ENCODE measurements at regions not wholly inside any gene's neighbourhood (a gene's known extent, or its start where the extent isn't known, plus 50 kb on each side); places are given as distances from the start of the nearest gene placed in this dataset.

- ATAC-seq (no peak), DNase-seq (ENCODE audit: low read depth, low spot score) (no peak), FAIRE-seq (no peak)
- ChIA-PET RAD21 (ENCODE audit: unreplicated experiment) (no interaction called here), CTCF (no interaction called here), SMC1A (ENCODE audit: uncharacterized antibody, unreplicated experiment) (interaction anchor here (1.4 to 1.5 kb wide), 2 partner anchors 33 to 136 kb away, joined by 3 to 4 read pairs; no protein-coding TSS in a partner anchor), POLR2A (no interaction called here)
- intact Hi-C loops (cut with micrococcal nuclease; ENCODE audit: unreplicated experiment), result no loop called here
- TF ChIP-seq CREB1 (IDR thresholded peaks at IDR 0.05; ENCODE audit: low read depth), result no peak
- no peak for TF ChIP-seq PAX5 (IDR thresholded peaks at IDR 0.05; ENCODE audit: borderline replicate concordance, low read depth, low read length)
- no peak for TF ChIP-seq NR2C2 (IDR thresholded peaks at IDR 0.05; ENCODE audit: borderline replicate concordance, control insufficient read depth, insufficient read length, low read depth)
- no peak for TF ChIP-seq MTA3 (IDR thresholded peaks at IDR 0.05; ENCODE audit: borderline replicate concordance, low read length)
- TF ChIP-seq RELB (IDR thresholded peaks at IDR 0.05; ENCODE audit: low read depth), result no peak
- TF ChIP-seq TBL1XR1 (IDR thresholded peaks at IDR 0.05; ENCODE audit: low read depth, low read length), result no peak
- Histone ChIP-seq H3K4me1 (ENCODE audit: control insufficient read depth, insufficient read depth, low read length) (no peaks in the 10 kb centered on the region), H4K20me1 (ENCODE audit: control insufficient read depth, insufficient read depth) (no peaks in the 10 kb centered on the region), H3K27me3 (replicated peaks in 1 of 2; ENCODE audit: control insufficient read depth in 2 of 2, insufficient read depth in 2 of 2, low read length in 1 of 2) (no peaks in the 10 kb centered on the region), H3K27ac (ENCODE audit: control insufficient read depth, insufficient read depth) (no peak overlapping the region), H2AFZ (ENCODE audit: control insufficient read depth, low read depth, low read length) (no peak overlapping the region), H3K79me2 (ENCODE audit: control insufficient read depth, insufficient read depth, low read length) (no peaks in the 10 kb centered on the region), H3K4me2 (ENCODE audit: control insufficient read depth, insufficient read depth) (no peak overlapping the region), H3K9ac (ENCODE audit: control insufficient read depth, insufficient read depth, low read length) (no peak overlapping the region), H3K36me3 (ENCODE audit: control insufficient read depth in 2 of 2, insufficient read depth in 2 of 2, low read length in 1 of 2) (no peaks in the 10 kb centered on the region), H3K4me3 (no peak overlapping the region), H3K9me3 (replicated peaks; ENCODE audit: control insufficient read depth, insufficient read depth, low read length) (no peaks in the 10 kb centered on the region)
- 0% methylated on average over 4 of the region's 4 CpGs for WGBS (ENCODE audit: insufficient coverage, insufficient replicate concordance, low lambda C conversion rate, missing lambda C conversion rate)
- in situ Hi-C loops (cut with MboI), result no loop called here
- no TSS peak for BruUV-seq (replicated peaks)
Measured at GRCh38 chr6:18613319-18613925, 226.3 kb downstream of the RNF144B start.

- SMC1A ChIA-PET (ENCODE audit: uncharacterized antibody, unreplicated experiment), result no interaction called here
- H3K79me2 ChIP-seq (ENCODE audit: control insufficient read depth, insufficient read depth, low read length), result no peaks in the 10 kb centered on the region
- POLR2A ChIA-PET, result no interaction called here
- RAD21 ChIA-PET (ENCODE audit: unreplicated experiment), result interaction anchor here (1.0 kb wide), 1 partner anchor 34 kb away, joined by 4 read pairs; no protein-coding TSS in a partner anchor
- H3K9ac ChIP-seq (ENCODE audit: control insufficient read depth, insufficient read depth, low read length), result no peak overlapping the region
- DNase-seq (ENCODE audit: low read depth, low spot score) (no peak), FAIRE-seq (no peak), ATAC-seq (no peak)
- H3K9me3 ChIP-seq (replicated peaks; ENCODE audit: control insufficient read depth, insufficient read depth, low read length), result no peaks in the 10 kb centered on the region
- H3K4me1 ChIP-seq (ENCODE audit: control insufficient read depth, insufficient read depth, low read length), result no peaks in the 10 kb centered on the region
- H2AFZ ChIP-seq (ENCODE audit: control insufficient read depth, low read depth, low read length), result no peak overlapping the region
- CTCF ChIA-PET, result interaction anchor here (1.9 kb wide), 1 partner anchor 34 kb away, joined by 7 read pairs; no protein-coding TSS in a partner anchor
- no peaks in the 10 kb centered on the region; a peak in 1 of 4 replicates for H3K27me3 ChIP-seq (replicated peaks in 1 of 2; ENCODE audit: control insufficient read depth in 2 of 2, insufficient read depth in 2 of 2, low read length in 1 of 2)
- no TSS peak for BruUV-seq (replicated peaks)
- H3K27ac ChIP-seq (ENCODE audit: control insufficient read depth, insufficient read depth), result no peak overlapping the region
- in situ Hi-C loops (cut with MboI), result no loop called here
- intact Hi-C loops (cut with micrococcal nuclease; ENCODE audit: unreplicated experiment), result no loop called here
- no peaks in the 10 kb centered on the region for H4K20me1 ChIP-seq (ENCODE audit: control insufficient read depth, insufficient read depth)
- no peak overlapping the region for H3K4me3 ChIP-seq
- no peak overlapping the region for H3K4me2 ChIP-seq (ENCODE audit: control insufficient read depth, insufficient read depth)
- no peaks in the 10 kb centered on the region for H3K36me3 ChIP-seq (ENCODE audit: control insufficient read depth in 2 of 2, insufficient read depth in 2 of 2, low read length in 1 of 2)
- 9% methylated on average over 3 of the region's 3 CpGs for WGBS (ENCODE audit: insufficient coverage, insufficient replicate concordance, low lambda C conversion rate, missing lambda C conversion rate)
- TF ChIP-seq LARP7 (IDR thresholded peaks at IDR 0.05) (no peak), SREBF2 (IDR thresholded peaks at IDR 0.05; ENCODE audit: low read length) (no peak), SIN3A (IDR thresholded peaks at IDR 0.05; ENCODE audit: low read depth, low read length) (no peak), CEBPB (IDR thresholded peaks at IDR 0.05; ENCODE audit: borderline replicate concordance in 1 of 2, low read depth in 2 of 2, low read length in 2 of 2) (no peak), MAX (IDR thresholded peaks at IDR 0.05; ENCODE audit: low read depth, low read length) (no peak), ZSCAN29 (IDR thresholded peaks at IDR 0.05) (no peak), BHLHE40 (IDR thresholded peaks at IDR 0.05; ENCODE audit: borderline replicate concordance in 1 of 2, low read depth in 2 of 2, low read length in 1 of 2) (no peak), MEF2B (IDR thresholded peaks at IDR 0.05; ENCODE audit: partially characterized antibody, poor library complexity, severe bottlenecking) (no peak), EGR1 (IDR thresholded peaks at IDR 0.05; ENCODE audit: borderline replicate concordance in 1 of 2, low read depth in 2 of 2, low read length in 2 of 2) (no peak)
Measured at GRCh38 chr6:18629571-18629970, 242.4 kb downstream of the RNF144B start.

Data from GM12878 (cell line).